GM10266 (cell line): ENCODE measurements at regions not wholly inside any gene's neighbourhood (a gene's known extent, or its start where the extent isn't known, plus 50 kb on each side); places are given as distances from the start of the nearest gene placed in this dataset.

Source experiments
- DNase-seq: peaks from one replicate; pipeline ENCODE4 v3.0.0; 2012; ENCODE audit errors: extremely low spot score
- TF ChIP-seq, protein P1 (sequence below): IDR thresholded peaks from 2 replicates; pipeline ENCODE4 v1.5.1; 2012; ENCODE audit warnings: mild to moderate bottlenecking, low read depth; ENCODE audit not compliant: control insufficient read depth, insufficient read depth; ENCODE audit errors: missing control alignments

GRCh38 chr19:30877661-30878113 lies 471.5 kb downstream of the TSHZ3 start:
- TF ChIP-seq, protein P1, sequence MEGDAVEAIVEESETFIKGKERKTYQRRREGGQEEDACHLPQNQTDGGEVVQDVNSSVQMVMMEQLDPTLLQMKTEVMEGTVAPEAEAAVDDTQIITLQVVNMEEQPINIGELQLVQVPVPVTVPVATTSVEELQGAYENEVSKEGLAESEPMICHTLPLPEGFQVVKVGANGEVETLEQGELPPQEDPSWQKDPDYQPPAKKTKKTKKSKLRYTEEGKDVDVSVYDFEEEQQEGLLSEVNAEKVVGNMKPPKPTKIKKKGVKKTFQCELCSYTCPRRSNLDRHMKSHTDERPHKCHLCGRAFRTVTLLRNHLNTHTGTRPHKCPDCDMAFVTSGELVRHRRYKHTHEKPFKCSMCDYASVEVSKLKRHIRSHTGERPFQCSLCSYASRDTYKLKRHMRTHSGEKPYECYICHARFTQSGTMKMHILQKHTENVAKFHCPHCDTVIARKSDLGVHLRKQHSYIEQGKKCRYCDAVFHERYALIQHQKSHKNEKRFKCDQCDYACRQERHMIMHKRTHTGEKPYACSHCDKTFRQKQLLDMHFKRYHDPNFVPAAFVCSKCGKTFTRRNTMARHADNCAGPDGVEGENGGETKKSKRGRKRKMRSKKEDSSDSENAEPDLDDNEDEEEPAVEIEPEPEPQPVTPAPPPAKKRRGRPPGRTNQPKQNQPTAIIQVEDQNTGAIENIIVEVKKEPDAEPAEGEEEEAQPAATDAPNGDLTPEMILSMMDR: no peak
- no peak for DNase-seq

- no peak for DNase-seq
- TF ChIP-seq, protein P1: no peak
These were observed 475.5 kb downstream of the TSHZ3 start for GRCh38 chr19:30873691-30874090.

DNA sequence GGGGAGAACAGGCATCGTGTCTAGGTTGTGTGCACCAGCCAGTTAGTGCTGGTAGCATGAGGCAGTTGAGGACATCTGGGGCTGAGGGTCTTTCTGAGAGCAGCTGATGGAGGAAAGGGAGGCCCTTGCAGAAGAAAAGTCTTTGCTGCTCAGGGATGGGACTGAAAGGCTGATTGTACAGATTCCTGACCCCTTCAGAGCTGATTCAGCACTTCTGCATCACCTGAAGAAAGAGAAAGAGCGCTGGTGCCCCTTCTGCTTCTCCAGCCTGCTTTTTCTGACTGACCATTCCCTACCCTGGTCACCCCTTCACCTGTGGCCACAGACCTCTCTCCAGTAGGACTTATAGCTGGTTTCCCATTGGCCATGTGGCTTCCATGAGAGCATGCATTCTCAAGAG lies 476.2 kb downstream of the TSHZ3 start:
- no peak for DNase-seq
- TF ChIP-seq, protein P1: no peak

- TF ChIP-seq, protein P1: no peak
- no peak for DNase-seq
These were observed 477.3 kb downstream of the TSHZ3 start for GRCh38 chr19:30871979-30872378.

- TF ChIP-seq, protein P1: no peak
- no peak for DNase-seq
These were observed 478.4 kb downstream of the TSHZ3 start for GRCh38 chr19:30870876-30871275.

DNA sequence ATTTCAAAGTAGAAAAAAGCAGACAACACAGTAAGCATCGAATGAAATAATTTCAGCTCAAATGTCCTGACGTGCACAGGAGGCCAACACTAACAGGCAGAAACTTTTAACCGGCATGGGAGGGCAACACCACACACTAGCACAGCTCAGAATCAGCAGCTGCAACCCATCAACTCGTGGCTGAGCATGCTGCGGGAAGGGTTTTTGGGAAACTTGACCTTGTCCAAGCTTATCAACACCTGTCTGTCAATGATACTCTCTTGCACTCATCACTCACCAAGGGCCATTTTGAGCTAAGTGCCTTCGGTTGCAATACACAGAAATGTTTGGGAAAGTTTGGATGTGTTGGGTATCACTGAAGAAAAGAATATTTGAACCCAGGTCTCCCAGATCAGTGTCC lies 483.7 kb downstream of the TSHZ3 start:
- TF ChIP-seq, protein P1: no peak
- DNase-seq: no peak

DNA sequence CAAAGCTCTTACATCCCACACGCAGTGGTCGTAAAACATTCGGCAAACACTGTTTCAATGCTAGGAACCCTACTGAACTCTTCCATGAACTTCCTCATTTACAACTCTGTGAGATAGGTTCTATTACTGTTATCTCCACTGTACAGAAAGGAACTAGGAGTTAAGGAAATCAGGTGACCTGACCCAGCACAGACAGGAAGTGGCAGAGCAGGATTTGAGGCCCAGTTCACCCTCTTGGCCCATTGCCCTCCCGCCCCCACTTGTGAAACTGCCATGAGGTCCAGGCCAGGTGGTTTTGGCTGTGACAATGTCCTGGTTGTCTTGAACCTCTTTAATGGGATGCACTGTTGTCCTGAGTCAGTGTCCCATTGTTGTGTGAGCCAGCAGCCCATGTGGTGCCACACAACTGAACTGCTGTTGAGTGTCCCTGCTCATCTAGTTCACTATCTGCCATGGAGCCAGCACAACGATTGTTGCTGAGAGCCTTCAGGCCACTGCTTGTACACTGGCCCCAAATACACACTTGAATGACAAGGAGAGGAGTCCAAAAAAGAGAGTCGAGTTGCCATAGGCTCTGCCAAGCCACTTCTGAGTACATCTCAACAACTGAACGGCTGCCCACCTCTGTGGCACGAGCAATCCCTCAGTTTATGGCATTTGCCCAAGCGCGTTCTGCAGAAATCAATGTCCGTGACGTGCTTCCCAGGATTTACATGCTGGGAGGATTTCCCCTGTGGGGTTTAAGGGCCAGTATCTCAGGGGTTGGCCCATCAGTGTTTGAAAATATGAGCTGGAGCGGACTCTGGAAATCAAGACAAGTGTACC lies 484.6 kb downstream of the TSHZ3 start:
- TF ChIP-seq, protein P1: no peak
- no peak for DNase-seq
